Hepatocyte (in vitro differentiated cells): ENCODE measurements at regions not wholly inside any gene's neighbourhood (a gene's known extent, or its start where the extent isn't known, plus 50 kb on each side); places are given as distances from the start of the nearest gene placed in this dataset.

Experiments
- CTCF ChIP-seq: fragments of 200-600 bp; sonication (generic); IDR thresholded peaks from 2 replicates; pipeline ENCODE4 v1.5.1; 2016; ENCODE audit warnings: antibody characterized with exemption, mild to moderate bottlenecking; ENCODE audit not compliant: poor library complexity
- EZH2 ChIP-seq: fragments of 200-600 bp; sonication (generic); IDR thresholded peaks from 2 replicates; pipeline ENCODE4 v1.6.1; 2016; ENCODE audit warnings: antibody characterized with exemption, mild to moderate bottlenecking, borderline replicate concordance
- EZH2phosphoT487 ChIP-seq: fragments of 200-600 bp; sonication (generic); IDR thresholded peaks from one replicate; pipeline ENCODE4 v1.6.1; 2018; ENCODE audit warnings: antibody characterized with exemption, mild to moderate bottlenecking, low read depth, moderate library complexity; ENCODE audit not compliant: unreplicated experiment, severe bottlenecking

GRCh38 chr17:77651988-77652387 lies 306.5 kb upstream of the TNRC6C start:
- TF ChIP-seq CTCF (no peak), EZH2 (no peak), EZH2phosphoT487 (no peak)
